LHCN-M2 (cell line): ENCODE measurements at regions not wholly inside any gene's neighbourhood (a gene's known extent, or its start where the extent isn't known, plus 50 kb on each side); places are given as distances from the start of the nearest gene placed in this dataset.
"Not testable (repeated sequence)": the region's sequence is repeated elsewhere in the genome, so short reads cannot be mapped to it uniquely, and the experiment has no call there.

Source experiments
- DNase-seq: peaks from one replicate; pipeline ENCODE4 v3.0.0-alpha.2; 2012; ENCODE audit warnings: low read depth

GRCh38 chr7:23931633-23932032, 221.6 kb downstream of the STK31 start:
- no peak for DNase-seq

- no peak for DNase-seq
Observed at GRCh38 chr7:23938215-23938614, 228.2 kb downstream of the STK31 start.

- peak; percentile 70 for DNase-seq
Observed at GRCh38 chr7:23938937-23939552, 229.0 kb downstream of the STK31 start.

- not testable (repeated sequence) for DNase-seq
Observed at GRCh38 chr7:23939747-23940146, 229.7 kb downstream of the STK31 start.

- DNase-seq, result no peak
Observed at GRCh38 chr7:23941551-23941950, 231.5 kb downstream of the STK31 start.

GRCh38 chr7:23942032-23942431, 232.0 kb downstream of the STK31 start:
- DNase-seq, result no peak

GRCh38 chr7:23944131-23944530, 234.1 kb downstream of the STK31 start:
- no peak for DNase-seq

GRCh38 chr7:23945472-23945871, 235.5 kb downstream of the STK31 start:
- no peak for DNase-seq

GRCh38 chr7:23955145-23955544, 245.1 kb downstream of the STK31 start:
- DNase-seq, result peak; percentile 57

GRCh38 chr7:23955600-23956149, 245.7 kb downstream of the STK31 start:
- no peak for DNase-seq

- DNase-seq, result peak; percentile 45
Observed at GRCh38 chr7:23956772-23957576, 247.0 kb downstream of the STK31 start.

GRCh38 chr7:23959821-23960220, 249.8 kb downstream of the STK31 start:
- no peak for DNase-seq

GRCh38 chr7:23960361-23960760, 250.3 kb downstream of the STK31 start:
- no peak for DNase-seq

GRCh38 chr7:23963461-23964165, 253.6 kb downstream of the STK31 start:
- DNase-seq, result peak; percentile 42

- DNase-seq, result no peak
Observed at GRCh38 chr7:23964715-23965114, 254.7 kb downstream of the STK31 start.

GRCh38 chr7:23965296-23965695, 255.3 kb downstream of the STK31 start:
- no peak for DNase-seq

- peak; percentile 76 for DNase-seq
Observed at GRCh38 chr7:23966941-23967340, 256.9 kb downstream of the STK31 start.

GRCh38 chr7:23967949-23968599, 258.1 kb downstream of the STK31 start:
- no peak for DNase-seq

GRCh38 chr7:23968791-23969190, 258.8 kb downstream of the STK31 start:
- DNase-seq, result no peak

GRCh38 chr7:23969443-23969842, 259.4 kb downstream of the STK31 start:
- DNase-seq, result no peak

GRCh38 chr7:23970193-23970592, 260.2 kb downstream of the STK31 start:
- no peak for DNase-seq

GRCh38 chr7:23971031-23971430, 261.0 kb downstream of the STK31 start:
- DNase-seq, result peak; percentile 71
